IMR-90 (cell line): ENCODE measurements at regions not wholly inside any gene's neighbourhood (a gene's known extent, or its start where the extent isn't known, plus 50 kb on each side); places are given as distances from the start of the nearest gene placed in this dataset.

Source experiments
- ATAC-seq: fragments of 200-7000 bp; cut with Tn5 transposase; 2 replicates; pipeline ENCODE4 v1.9.1; 2020; ENCODE audit warnings: low read depth, mild to moderate bottlenecking, moderate library complexity
- BruUV-seq: library from RNA; stranded (reverse); fragments of 400-500 nt; replicated peaks from 2 replicates; lab custom pipeline; 2021; lab: Mats Ljungman, UMichigan
- CTCF ChIA-PET: fragments of 300-600 bp; formaldehyde crosslinking; extraction: SDS; loops from one replicate; lab custom pipeline; 2021; ENCODE audit warnings: antibody characterized with exemption; lab: Yijun Ruan, JAX
- POLR2A ChIA-PET: fragments of 300-600 bp; sonication (Branson Sonifier 250); formaldehyde crosslinking; loops from one replicate; lab custom pipeline; 2022; ENCODE audit warnings: antibody characterized with exemption; ENCODE audit not compliant: unreplicated experiment; lab: Charles Lee
- DNase-seq: peaks from one replicate; pipeline ENCODE4 v3.0.0; 2013
- H2AFZ ChIP-seq: replicated peaks from 2 replicates; pipeline ENCODE3; 2013; ENCODE audit warnings: low read length, mild to moderate bottlenecking; ENCODE audit not compliant: poor library complexity
- H2AK5ac ChIP-seq: 2 replicates; pipeline ENCODE4 v1.6.1; 2013; ENCODE audit warnings: low read depth, low read length, inconsistent platforms
- H2AK9ac ChIP-seq: replicated peaks from 2 replicates; pipeline ENCODE3; 2013; ENCODE audit warnings: mild to moderate bottlenecking, low read depth, low read length, moderate library complexity; ENCODE audit not compliant: poor library complexity
- H2BK120ac ChIP-seq: 2 replicates; pipeline ENCODE4 v1.6.1; 2013; ENCODE audit warnings: low read depth, low read length, inconsistent platforms
- H2BK15ac ChIP-seq: 3 replicates; pipeline ENCODE4 v1.6.1; 2013; ENCODE audit warnings: low read depth, low read length, inconsistent platforms
- H2BK20ac ChIP-seq: 2 replicates; pipeline ENCODE4 v1.6.1; 2013; ENCODE audit warnings: low read depth, mild to moderate bottlenecking, inconsistent platforms, low read length, moderate library complexity
- H2BK5ac ChIP-seq: 2 replicates; pipeline ENCODE4 v1.6.1; 2013; ENCODE audit warnings: mild to moderate bottlenecking, low read depth, low read length, inconsistent platforms; ENCODE audit not compliant: poor library complexity, severe bottlenecking
- H3K14ac ChIP-seq: replicated peaks from 2 replicates; pipeline ENCODE4 v1.6.1; 2013; ENCODE audit warnings: low read depth, low read length, inconsistent platforms
- H3K18ac ChIP-seq: 2 replicates; pipeline ENCODE4 v1.6.1; 2013; ENCODE audit warnings: low read depth, low read length, control low read depth
- H3K23ac ChIP-seq: 2 replicates; pipeline ENCODE4 v1.6.1; 2013; ENCODE audit warnings: low read depth, low read length, inconsistent platforms
- H3K27ac ChIP-seq: 2 replicates; pipeline ENCODE4 v1.5.1; 2013; ENCODE audit warnings: mild to moderate bottlenecking, control low read depth, low read length; ENCODE audit not compliant: insufficient read depth
- H3K27me3 ChIP-seq: 2 replicates; pipeline ENCODE4 v1.6.1; 2013; ENCODE audit warnings: low read length; ENCODE audit not compliant: control insufficient read depth, insufficient read depth
- H3K36me3 ChIP-seq: 2 replicates; pipeline ENCODE4 v1.6.1; 2013; ENCODE audit warnings: low read length, mixed read lengths; ENCODE audit not compliant: control insufficient read depth, insufficient read depth
- H3K4ac ChIP-seq: 2 replicates; pipeline ENCODE4 v1.6.1; 2013; ENCODE audit warnings: low read depth, low read length, inconsistent platforms
- H3K4me1 ChIP-seq: 2 replicates; pipeline ENCODE4 v1.6.1; 2013; ENCODE audit warnings: low read length, mixed read lengths; ENCODE audit not compliant: control insufficient read depth, insufficient read depth
- H3K4me2 ChIP-seq: 2 replicates; pipeline ENCODE4 v1.6.1; 2013; ENCODE audit warnings: low read depth, mild to moderate bottlenecking, control low read depth, low read length, moderate library complexity
- H3K4me3 ChIP-seq: 2 replicates; pipeline ENCODE4 v1.5.1; 2013; ENCODE audit warnings: low read depth, mild to moderate bottlenecking, control low read depth, low read length, moderate library complexity; ENCODE audit not compliant: insufficient read depth
- H3K56ac ChIP-seq: 2 replicates; pipeline ENCODE4 v1.6.1; 2013; ENCODE audit warnings: low read length, inconsistent platforms; ENCODE audit not compliant: insufficient read depth; ENCODE audit errors: extremely low read depth
- H3K79me1 ChIP-seq, 2 experiments: 2 replicates each; pipeline ENCODE4 v1.6.1; 2013; ENCODE audit warnings: low read length in 2 of 2, inconsistent platforms in 1 of 2, low read depth in 1 of 2
- H3K9ac ChIP-seq: 2 replicates; pipeline ENCODE4 v1.6.1; 2013; ENCODE audit warnings: low read depth, low read length, control low read depth
- H3K9me1 ChIP-seq: 2 replicates; pipeline ENCODE4 v1.6.1; 2013; ENCODE audit warnings: low read length, inconsistent platforms; ENCODE audit not compliant: insufficient read depth
- H3K9me3 ChIP-seq: 2 replicates; pipeline ENCODE4 v1.6.1; 2013; ENCODE audit warnings: low read length; ENCODE audit not compliant: control insufficient read depth, insufficient read depth
- H4K20me1 ChIP-seq: 2 replicates; pipeline ENCODE4 v1.6.1; 2013; ENCODE audit warnings: low read length, inconsistent platforms; ENCODE audit not compliant: insufficient read depth
- H4K5ac ChIP-seq: 2 replicates; pipeline ENCODE4 v1.6.1; 2013; ENCODE audit warnings: mild to moderate bottlenecking, low read depth, low read length, control low read depth
- H4K8ac ChIP-seq, 2 experiments: 2 replicates each; pipeline ENCODE4 v1.6.1; 2013; ENCODE audit warnings: low read depth in 2 of 2, low read length in 2 of 2, control low read depth in 1 of 2, inconsistent platforms in 1 of 2
- H4K91ac ChIP-seq: 2 replicates; pipeline ENCODE4 v1.6.1; 2013; ENCODE audit warnings: low read depth, low read length, inconsistent platforms; ENCODE audit not compliant: insufficient read depth
- ELK1 ChIP-seq: fragments of 150-350 bp; IDR thresholded peaks from 2 replicates; pipeline ENCODE4 v1.6.1; 2016; ENCODE audit warnings: low read depth, mild to moderate bottlenecking, low read length, moderate library complexity, borderline replicate concordance
- MAZ ChIP-seq: IDR thresholded peaks from 2 replicates; pipeline ENCODE4 v1.6.1; 2012; ENCODE audit warnings: low read depth, mild to moderate bottlenecking, low read length, improper control_type of control experiment, moderate library complexity, borderline replicate concordance
- NFE2L2 ChIP-seq: fragments of 150-350 bp; IDR thresholded peaks from 2 replicates; pipeline ENCODE4 v1.6.1; 2016; ENCODE audit warnings: low read depth, mild to moderate bottlenecking, low read length
- RAD21 ChIP-seq: IDR thresholded peaks from 2 replicates; pipeline ENCODE4 v1.6.1; 2012; ENCODE audit warnings: low read length, improper control_type of control experiment
- RFX5 ChIP-seq: IDR thresholded peaks from 2 replicates; pipeline ENCODE4 v1.8.0; 2012; ENCODE audit warnings: low read depth, mild to moderate bottlenecking, low read length, moderate library complexity
- WGBS, 2 experiments: methylation state at CpG; one replicate each; pipeline versions ENCODE4 v1.1.5 to v1.1.7; 2013; ENCODE audit warnings: missing lambda C conversion rate in 2 of 2; ENCODE audit not compliant: insufficient read length in 1 of 2; ENCODE audit errors: extremely low coverage in 2 of 2; 5-methylcytosine and 5-hydroxymethylcytosine counted together
- dilution Hi-C: fragments of 300-500 bp; cut with HindIII; formaldehyde crosslinking; loops from one replicate; pipeline ENCODE4 v1.14.3; 2018; ENCODE audit warnings: low sequenced_read_pairs; ENCODE audit not compliant: unreplicated experiment
- in situ Hi-C: fragments of 300-500 bp; cut with MboI; formaldehyde crosslinking; loops from 3 replicates; pipeline ENCODE4 v1.14.3; 2019; ENCODE audit warnings: low sequenced_read_pairs, inconsistent platforms, mixed read lengths
- intact Hi-C: fragments of 100-400 bp; cut with micrococcal nuclease; formaldehyde crosslinking; loops from 2 replicates; pipeline ENCODE4 v1.10.0; 2022
- TF ChIP-seq, protein P1 (sequence below): conservative IDR thresholded peaks from 2 replicates; pipeline ENCODE4 v1.5.1; 2012; ENCODE audit warnings: mild to moderate bottlenecking, low read depth, low read length, improper control_type of control experiment

- no peak overlapping the region for H3K4me2 ChIP-seq
- H4K8ac ChIP-seq = no peak overlapping the region
- H2AFZ ChIP-seq = no peak overlapping the region
- no peak overlapping the region for H2BK120ac ChIP-seq
- no TSS peak for BruUV-seq
- no peaks in the 10 kb centered on the region for H3K9me3 ChIP-seq
- intact Hi-C loops = no loop called here
- POLR2A ChIA-PET = no interaction called here
- no peak overlapping the region for H4K91ac ChIP-seq
- no peaks in the 10 kb centered on the region for H4K20me1 ChIP-seq
- no peak overlapping the region for H3K4me3 ChIP-seq
- H2AK5ac ChIP-seq = no peak overlapping the region
- H3K14ac ChIP-seq = no peak overlapping the region
- TF ChIP-seq ELK1 = no peak
- no peak for TF ChIP-seq RAD21
- TF ChIP-seq, protein P1, sequence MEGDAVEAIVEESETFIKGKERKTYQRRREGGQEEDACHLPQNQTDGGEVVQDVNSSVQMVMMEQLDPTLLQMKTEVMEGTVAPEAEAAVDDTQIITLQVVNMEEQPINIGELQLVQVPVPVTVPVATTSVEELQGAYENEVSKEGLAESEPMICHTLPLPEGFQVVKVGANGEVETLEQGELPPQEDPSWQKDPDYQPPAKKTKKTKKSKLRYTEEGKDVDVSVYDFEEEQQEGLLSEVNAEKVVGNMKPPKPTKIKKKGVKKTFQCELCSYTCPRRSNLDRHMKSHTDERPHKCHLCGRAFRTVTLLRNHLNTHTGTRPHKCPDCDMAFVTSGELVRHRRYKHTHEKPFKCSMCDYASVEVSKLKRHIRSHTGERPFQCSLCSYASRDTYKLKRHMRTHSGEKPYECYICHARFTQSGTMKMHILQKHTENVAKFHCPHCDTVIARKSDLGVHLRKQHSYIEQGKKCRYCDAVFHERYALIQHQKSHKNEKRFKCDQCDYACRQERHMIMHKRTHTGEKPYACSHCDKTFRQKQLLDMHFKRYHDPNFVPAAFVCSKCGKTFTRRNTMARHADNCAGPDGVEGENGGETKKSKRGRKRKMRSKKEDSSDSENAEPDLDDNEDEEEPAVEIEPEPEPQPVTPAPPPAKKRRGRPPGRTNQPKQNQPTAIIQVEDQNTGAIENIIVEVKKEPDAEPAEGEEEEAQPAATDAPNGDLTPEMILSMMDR = no peak
- no peak for TF ChIP-seq MAZ
- TF ChIP-seq NFE2L2 = no peak
- no peak for TF ChIP-seq RFX5
- no peak overlapping the region for H3K9ac ChIP-seq
- DNase-seq = no peak
- dilution Hi-C loops = no loop called here
- no peak overlapping the region for H3K4ac ChIP-seq
- no peak overlapping the region for H3K18ac ChIP-seq
- no peak overlapping the region for H3K56ac ChIP-seq
- H2BK20ac ChIP-seq = no peak overlapping the region
- no peak overlapping the region for H3K27ac ChIP-seq
- no peak overlapping the region for H2BK5ac ChIP-seq
- no peaks in the 10 kb centered on the region for H3K27me3 ChIP-seq
- H3K9me1 ChIP-seq = no peaks in the 10 kb centered on the region
- WGBS, 2 experiments = no CpG with 5 or more reads among the region's 4 CpGs
- H2BK15ac ChIP-seq = no peak overlapping the region
- CTCF ChIA-PET = no interaction called here
- no peak overlapping the region for H2AK9ac ChIP-seq
- in situ Hi-C loops = no loop called here
- no peak for ATAC-seq
- no peaks in the 10 kb centered on the region for H3K36me3 ChIP-seq
- no peak overlapping the region for H4K5ac ChIP-seq
- no peaks in the 10 kb centered on the region for H3K79me1 ChIP-seq
- no peak overlapping the region for H3K23ac ChIP-seq
- no peaks in the 10 kb centered on the region for H3K4me1 ChIP-seq
Observed at GRCh38 chr2:49811502-49811901, 657.2 kb upstream of the FSHR start.
